OCI-M1 (cell line): ENCODE measurements at regions not wholly inside any gene's neighbourhood (a gene's known extent, or its start where the extent isn't known, plus 50 kb on each side); places are given as distances from the start of the nearest gene placed in this dataset.
A peak's percentile ranks its signal among the peaks of the same experiment; 100 is the strongest.

Experiments
- DNase-seq: peaks from one replicate; lab custom pipeline; 2025; lab: John Stamatoyannopoulos, UW

GRCh38 chr3:89625945-89626344 lies 518.5 kb downstream of the EPHA3 start:
- no peak for DNase-seq

DNA sequence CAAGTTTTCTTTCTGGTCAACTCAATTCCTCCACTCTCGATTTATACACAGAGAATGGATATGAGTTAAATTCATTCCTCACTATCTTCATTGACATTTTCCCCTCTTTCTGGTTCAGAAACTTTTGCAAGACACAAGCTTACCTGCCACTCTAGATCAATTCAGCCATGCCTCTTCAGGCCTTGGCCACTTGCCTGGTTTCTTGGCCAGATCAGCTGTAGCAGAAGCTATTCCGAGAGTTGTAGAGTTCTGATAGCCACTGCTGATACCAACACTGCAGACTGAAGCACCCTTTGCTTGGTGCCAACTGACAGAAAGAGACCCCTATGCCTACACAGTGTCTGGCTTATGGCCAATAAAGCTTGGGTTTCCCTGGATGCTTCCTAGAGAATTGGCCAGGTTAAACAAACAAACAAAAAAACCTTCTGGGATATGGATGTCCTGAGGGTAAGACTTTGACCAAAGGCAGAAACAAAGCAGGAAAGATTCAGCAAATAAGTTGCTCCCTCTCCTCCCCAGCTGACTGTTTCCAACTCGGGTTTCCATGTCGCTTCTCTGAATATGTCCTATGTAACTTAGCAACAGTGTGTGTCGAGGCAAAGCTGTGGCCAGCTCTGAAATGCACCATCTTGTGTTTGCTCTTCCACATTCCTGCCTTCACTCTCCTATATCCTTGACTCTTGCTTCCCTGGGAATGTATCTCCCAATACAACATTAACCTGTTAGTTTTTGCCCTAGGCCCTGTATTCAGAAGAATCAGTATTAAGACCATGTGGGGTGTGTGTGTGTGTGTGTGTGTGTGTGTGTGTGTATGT lies 521.6 kb downstream of the EPHA3 start:
- peak; percentile 24 for DNase-seq

- no peak for DNase-seq
Observed at GRCh38 chr3:89635137-89635536, 527.7 kb downstream of the EPHA3 start.

DNA sequence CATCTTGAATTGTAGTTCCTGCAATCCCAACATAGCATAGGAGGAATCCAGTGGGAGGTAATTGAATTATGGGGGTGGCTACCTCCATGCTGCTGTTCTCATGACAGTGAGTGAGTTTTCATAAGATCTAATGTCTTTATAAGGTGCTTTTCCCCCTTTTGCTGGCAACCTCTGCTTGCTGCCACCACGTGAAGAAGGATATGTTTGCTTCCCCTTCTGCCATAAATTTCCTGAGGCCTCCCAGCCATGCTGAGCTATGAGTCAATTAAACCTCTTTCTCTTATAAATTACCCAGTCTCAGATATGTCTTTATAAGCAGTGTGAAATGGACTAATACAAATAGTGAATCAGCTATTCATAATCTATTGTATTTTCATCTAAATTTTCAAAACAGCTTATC lies 537.3 kb downstream of the EPHA3 start:
- no peak for DNase-seq

GRCh38 chr3:89649431-89649830 lies 542.0 kb downstream of the EPHA3 start:
- DNase-seq, result no peak

DNA sequence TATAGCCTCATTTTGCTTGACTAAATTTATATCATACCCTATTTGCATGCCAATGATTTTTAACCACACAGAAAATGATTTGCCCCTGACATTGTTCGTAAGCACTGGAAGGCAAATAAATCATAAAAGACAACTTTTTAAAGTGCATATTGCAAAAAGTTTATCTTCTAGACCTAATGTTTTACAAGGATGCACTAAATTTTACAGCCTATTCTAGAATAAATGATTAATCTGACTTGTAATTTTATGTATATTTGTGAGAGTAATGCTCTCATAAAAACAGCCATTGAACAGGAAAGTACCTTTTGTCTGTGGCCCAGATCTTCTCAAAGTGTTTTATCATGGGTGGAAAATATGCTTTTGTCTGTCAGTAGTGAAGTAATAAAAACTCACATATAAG lies 546.6 kb downstream of the EPHA3 start:
- DNase-seq, result no peak

GRCh38 chr3:89656388-89656787 lies 549.0 kb downstream of the EPHA3 start:
- DNase-seq, result no peak

- DNase-seq, result no peak
Observed at GRCh38 chr3:89679686-89680085, 572.3 kb downstream of the EPHA3 start.

- DNase-seq, result peak; percentile 40
Observed at GRCh38 chr3:89682556-89682955, 575.1 kb downstream of the EPHA3 start.

DNA sequence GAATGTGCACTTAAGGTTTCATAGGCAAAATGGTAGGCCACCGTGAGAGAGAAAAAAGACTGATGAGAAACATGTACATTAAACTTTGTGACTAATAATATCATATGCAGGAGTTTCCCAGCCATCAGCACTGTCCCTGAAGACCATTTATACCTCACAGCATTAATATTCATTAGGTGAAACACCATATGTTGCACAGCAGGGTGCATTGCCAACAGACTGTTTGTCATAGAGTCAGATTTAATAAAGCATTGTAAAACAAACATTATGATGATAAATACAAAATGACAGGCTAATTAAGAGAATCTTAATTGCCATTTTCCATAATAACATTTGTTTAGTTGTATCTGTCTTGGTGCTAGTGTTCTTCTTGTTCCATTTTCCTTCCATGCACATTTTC lies 578.3 kb downstream of the EPHA3 start:
- DNase-seq, result no peak

DNA sequence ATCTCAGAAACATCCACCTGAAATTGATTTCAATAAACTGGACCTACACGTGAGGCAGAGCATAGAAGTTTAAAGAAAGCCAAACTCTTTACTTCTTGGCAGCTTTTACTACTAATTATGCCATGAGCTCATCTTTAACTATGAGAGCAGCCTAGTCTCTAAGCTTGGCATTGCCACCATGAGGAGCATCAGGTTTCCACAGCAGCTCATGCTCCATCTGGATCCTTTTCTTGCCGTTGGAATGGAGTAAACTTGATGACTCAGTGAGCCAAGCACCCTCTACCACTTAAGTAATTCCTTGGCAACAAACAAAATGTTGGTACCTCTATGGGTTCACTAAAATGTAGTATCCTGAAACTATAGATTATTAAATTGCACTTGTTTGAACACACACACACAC lies 583.2 kb downstream of the EPHA3 start:
- DNase-seq, result no peak

- peak; percentile 15 for DNase-seq
Observed at GRCh38 chr3:89692601-89693000, 585.2 kb downstream of the EPHA3 start.

DNA sequence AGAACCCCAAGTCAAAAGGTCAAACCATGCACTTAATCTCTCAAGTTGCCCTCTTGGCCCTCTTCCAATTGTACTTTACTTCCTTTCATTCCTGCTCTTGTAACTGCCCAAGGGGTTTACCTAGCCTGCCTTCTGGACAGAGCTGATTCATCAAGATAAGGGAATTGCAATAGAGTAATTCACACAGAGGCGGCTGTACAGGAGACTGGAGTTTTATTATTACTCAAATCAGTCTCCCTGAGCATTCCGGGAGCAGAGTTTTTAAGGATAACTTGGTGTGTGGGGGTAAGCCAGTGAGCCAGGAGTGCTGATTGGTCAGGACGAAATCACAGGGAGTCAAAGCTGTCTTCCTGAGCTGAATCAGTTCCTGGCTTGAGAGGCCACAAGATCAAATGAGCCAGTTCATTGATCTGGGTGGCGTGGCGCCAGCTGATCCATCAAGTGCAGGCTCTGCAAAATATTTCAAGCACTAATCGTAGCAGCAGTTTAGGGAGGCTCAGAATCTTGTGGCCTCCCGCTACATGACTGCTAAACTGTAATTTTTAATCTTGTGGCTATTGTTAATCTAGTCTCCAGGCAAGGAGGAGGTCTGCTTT lies 590.0 kb downstream of the EPHA3 start:
- DNase-seq, result no peak

GRCh38 chr3:89698208-89698830 lies 590.9 kb downstream of the EPHA3 start:
- no peak for DNase-seq

DNA sequence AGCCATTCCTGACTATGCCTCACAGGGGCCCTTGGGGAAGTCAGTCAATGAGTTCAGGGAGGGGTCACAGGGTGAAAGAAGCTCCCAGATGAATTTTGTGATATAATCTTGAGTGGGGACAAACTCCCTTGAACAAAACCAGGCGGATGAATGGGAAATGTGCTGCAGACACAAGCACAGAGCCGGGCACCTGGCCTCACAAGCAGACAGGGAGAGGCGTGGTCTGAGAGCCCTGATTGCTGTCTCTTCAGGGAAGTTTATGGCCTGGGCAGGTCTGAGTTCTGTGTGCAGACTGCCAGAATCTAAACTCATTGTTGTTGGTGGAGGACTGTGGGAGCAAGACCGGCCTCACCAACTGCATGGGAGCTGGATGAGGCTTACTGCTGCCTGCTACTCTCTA lies 591.8 kb downstream of the EPHA3 start:
- no peak for DNase-seq

GRCh38 chr3:89699771-89700170 lies 592.4 kb downstream of the EPHA3 start:
- no peak for DNase-seq

DNA sequence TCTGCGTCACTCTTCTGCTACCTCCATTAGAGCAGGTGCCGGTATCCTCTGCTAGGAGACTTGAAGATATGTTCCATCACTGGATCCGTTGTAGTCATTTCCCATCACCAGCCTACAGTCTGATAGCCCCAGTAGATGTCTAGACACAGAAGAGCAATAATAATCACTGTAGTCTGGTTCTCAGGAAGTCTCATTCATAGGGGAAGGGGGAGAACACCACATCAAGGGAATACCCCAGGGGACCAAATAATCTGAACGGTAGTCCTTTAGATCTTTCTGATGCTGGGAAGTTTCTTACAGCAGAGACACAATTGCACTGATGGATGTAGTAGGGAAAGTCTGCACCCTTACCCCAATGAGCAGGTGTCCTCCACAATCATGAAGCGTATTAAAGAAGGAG lies 595.0 kb downstream of the EPHA3 start:
- no peak for DNase-seq

DNA sequence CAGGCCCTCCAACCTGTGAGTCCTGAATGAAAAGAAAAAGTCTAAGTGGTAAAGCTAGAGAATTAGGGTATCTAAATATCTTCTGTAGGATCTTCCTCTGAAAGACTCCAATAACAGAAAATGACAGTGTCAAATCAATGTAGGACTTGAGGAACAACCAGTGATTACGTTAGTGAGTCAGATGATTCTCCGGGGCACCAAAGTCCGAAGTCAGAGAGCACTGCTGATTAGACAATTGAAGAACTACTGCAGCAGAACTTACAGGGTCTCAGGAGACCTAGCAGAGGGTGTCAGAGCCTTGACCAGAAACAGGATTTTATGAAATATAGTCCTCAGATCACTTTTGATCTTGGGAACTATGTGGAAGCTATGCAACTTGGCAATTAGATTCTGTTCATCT lies 605.8 kb downstream of the EPHA3 start:
- DNase-seq, result no peak

- no peak for DNase-seq
Observed at GRCh38 chr3:89714237-89714636, 606.8 kb downstream of the EPHA3 start.

DNA sequence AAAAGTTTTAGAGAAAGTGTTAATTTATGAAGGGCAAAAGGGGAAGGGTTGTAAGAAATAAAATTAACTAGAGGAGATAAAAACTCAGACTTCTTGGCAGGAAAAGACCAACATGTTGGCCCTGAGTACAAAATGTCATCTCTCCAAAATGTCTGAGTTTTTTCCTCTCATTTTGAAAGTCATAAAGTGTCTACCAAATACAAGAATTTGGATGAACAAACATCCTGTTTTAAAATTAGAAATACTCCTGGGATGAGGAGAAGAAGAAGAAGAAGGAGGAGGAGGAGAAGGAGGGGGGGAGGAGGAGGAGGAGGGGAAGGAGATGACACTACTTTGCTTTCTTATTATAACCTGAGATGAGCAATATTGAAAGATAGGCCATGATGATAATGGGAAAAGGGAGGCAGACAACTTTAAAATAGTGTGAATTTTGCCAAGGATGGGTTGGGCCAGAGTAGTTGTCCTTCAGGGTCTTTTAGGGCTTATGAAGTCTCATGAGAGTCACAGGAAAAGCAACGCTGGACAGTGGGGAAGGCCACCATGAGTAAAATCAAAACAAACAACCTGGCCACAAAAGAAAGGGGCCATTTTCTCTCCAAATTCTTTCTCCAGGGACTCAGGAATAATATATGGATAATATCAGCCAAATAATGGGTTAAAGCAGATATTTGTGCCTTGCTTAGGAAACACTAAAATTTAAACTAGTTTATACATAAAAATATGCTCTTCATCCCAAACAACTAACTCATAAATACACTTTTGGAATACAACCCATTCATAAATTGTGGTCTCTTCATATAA lies 632.9 kb downstream of the EPHA3 start:
- no peak for DNase-seq

- no peak for DNase-seq
Observed at GRCh38 chr3:89740881-89741177, 633.4 kb downstream of the EPHA3 start.

DNA sequence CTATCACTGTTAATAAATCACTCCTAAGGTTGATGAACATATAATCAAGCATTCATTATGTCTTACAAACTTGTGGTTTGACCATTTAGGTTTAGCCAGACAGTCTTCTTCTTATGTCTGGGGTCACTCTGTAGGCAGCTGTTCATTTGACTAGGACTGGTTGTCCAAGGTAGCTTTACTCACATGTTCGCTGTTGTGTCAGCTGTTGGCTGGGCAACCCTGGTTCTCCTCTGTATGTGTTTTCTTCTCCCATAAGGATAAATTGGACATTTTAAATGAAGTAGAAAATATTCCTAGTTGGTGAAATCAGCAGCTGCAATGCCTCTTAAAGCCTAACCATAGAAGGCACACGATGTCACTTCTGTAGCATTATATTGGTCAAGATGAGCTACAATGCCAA lies 635.1 kb downstream of the EPHA3 start:
- no peak for DNase-seq
